ENCODE measurements at regions not wholly inside any gene's neighbourhood (a gene's known extent, or its start where the extent isn't known, plus 50 kb on each side); places are given as distances from the start of the nearest gene placed in this dataset.

GRCh38 chr2:139828011-139828410 is 1047.8 kb upstream of the NXPH2 start:
- TF ChIP-seq, protein P1, sequence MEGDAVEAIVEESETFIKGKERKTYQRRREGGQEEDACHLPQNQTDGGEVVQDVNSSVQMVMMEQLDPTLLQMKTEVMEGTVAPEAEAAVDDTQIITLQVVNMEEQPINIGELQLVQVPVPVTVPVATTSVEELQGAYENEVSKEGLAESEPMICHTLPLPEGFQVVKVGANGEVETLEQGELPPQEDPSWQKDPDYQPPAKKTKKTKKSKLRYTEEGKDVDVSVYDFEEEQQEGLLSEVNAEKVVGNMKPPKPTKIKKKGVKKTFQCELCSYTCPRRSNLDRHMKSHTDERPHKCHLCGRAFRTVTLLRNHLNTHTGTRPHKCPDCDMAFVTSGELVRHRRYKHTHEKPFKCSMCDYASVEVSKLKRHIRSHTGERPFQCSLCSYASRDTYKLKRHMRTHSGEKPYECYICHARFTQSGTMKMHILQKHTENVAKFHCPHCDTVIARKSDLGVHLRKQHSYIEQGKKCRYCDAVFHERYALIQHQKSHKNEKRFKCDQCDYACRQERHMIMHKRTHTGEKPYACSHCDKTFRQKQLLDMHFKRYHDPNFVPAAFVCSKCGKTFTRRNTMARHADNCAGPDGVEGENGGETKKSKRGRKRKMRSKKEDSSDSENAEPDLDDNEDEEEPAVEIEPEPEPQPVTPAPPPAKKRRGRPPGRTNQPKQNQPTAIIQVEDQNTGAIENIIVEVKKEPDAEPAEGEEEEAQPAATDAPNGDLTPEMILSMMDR (IDR thresholded peaks at IDR 0.05; ENCODE audit: borderline replicate concordance, extremely low read depth, low read length, poor library complexity, severe bottlenecking), result no peak
- no peak for TF ChIP-seq EZH2 (IDR thresholded peaks at IDR 0.05; ENCODE audit: borderline replicate concordance, low read depth, low read length, severe bottlenecking)

Measured in DND-41 (cell line).